ENCODE measurements at regions not wholly inside any gene's neighbourhood (a gene's known extent, or its start where the extent isn't known, plus 50 kb on each side); places are given as distances from the start of the nearest gene placed in this dataset.
"Not testable (repeated sequence)": the region's sequence is repeated elsewhere in the genome, so short reads cannot be mapped to it uniquely, and the experiment has no call there.

DNA sequence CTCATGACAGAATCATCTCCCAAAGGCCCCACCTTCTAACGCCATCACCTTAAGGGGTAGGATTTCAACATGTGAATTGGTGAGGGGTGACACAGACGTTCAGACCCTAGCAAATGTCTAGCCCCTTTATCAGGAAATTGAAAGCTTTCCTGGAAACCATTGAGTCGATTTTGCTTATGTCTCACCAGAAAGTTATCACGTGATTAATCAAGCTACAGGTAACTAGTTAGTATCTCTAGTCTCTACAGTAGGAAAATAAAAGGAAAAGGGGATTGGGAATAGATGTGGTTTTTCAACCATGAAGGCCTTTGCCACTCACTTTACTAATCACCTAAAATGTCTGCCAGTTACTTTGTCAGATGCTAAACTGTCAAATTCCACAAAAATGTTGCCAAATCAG is 1133.0 kb downstream of the PDHA2 start:
- DNase-seq (ENCODE audit: low spot score): no peak

DNA sequence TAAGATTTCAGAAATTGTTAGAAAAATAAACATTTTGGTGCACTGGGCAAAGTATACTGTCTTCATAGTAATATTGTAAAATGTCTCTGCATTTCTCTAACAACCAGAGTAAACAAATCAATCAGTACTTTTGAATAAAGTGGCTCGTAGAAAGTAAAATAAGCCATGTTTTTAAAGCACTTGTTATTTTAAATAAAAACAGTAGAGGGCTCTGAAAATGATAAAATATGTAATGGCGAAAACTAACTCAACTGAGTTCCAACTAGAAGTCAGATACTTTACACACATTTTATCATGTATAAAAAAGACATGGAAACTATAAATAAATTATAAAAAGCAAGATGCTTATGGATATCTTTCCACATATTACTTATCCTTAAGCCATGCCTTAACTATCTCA is 1134.4 kb downstream of the PDHA2 start:
- DNase-seq (ENCODE audit: low spot score): no peak

DNA sequence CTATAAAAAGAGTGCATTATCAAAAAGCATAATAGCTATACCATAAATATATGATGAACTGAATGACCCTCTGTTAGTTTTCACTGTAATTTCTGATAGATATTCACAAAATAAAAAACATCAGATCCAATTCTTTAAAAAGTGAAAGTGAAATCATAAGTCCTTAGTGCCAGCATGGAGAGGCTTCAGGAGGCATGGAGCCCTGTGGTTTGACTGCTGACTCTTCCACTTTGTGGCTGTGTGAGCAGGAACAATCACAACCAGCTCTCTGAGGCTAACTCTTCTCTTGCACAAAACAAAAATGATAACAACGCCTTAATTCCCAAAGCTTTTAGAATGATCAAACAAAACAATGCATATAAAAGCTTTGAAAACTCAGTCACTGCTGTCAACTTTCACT is 1143.9 kb downstream of the PDHA2 start:
- no peak for DNase-seq (ENCODE audit: low spot score)

DNA sequence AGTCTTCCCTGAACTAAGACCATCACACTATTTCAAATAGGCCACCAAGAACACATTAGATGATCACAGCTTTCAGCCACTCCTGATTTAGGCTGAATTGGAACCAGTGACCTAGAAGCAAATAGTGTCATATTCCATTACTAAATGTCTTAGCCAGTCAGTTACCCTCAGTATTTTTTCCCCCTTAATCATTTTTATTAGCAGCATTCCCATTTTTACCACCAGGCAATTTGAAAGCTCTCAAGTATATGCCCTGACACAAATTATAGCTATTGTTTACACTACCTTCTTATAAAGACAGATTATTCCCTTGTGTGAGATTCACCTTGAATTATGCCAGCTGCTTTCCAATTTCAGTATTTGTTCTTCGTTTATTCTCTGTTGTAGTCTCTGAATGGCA is 1146.9 kb downstream of the PDHA2 start:
- DNase-seq (ENCODE audit: low spot score): no peak

DNA sequence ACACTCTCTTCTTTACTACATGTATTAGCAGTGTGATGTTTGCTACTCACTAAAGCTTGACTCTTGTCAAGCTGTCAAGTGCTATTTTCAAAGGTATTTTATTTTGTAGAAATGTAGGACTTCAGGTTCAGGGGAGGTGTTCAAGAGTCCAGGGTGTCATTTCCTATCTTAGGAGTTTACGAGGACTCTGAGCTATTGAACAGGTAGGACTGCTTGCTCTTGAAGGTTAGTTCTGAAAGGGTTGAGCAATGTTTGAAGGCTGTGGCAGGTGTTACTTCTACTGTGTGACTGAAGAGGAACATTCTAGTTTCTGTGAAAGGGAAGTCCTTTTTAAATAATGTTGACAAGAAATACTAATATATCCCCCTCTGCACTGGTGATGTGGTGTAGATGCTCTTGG is 1151.2 kb downstream of the PDHA2 start:
- no peak for DNase-seq (ENCODE audit: low spot score)

DNA sequence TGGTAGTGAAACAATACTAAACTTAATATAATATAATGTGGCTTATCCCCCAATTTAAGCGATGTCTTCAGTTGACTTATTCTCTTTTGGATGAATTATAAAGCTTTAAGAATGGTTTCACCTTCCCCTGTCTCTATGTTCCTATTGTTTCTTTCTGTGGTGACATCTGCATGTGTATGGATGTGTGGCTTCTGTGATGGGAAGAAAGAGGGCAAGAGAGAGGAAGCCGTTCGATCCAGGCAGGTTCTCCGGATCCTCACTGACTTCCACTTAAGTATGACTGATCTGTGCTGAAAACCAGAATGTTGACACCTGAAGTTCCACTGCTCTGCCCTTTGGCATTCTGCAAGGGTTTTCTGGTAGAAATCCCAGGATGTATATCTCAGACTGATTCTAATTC is 1150.8 kb downstream of the STPG2 start:
- DNase-seq (ENCODE audit: low spot score): no peak

DNA sequence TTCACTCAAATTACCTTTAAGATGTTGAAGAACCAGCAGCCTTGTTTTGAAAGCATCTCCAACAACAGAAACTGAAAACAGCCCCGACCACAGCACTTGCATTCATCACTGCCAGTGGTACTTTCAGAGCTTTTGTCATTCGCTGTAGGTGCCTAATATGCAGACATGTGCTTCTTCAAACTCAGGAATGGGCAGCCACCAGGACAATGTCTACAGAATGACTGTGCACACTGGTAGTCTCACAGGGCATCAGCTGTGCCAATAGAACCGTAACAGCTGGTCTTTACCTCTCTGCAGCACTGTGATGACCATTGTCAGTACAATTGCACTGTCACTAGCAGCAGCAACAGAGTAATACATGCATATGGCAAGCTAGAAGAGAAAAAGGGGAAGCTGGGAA is 1149.7 kb downstream of the STPG2 start:
- DNase-seq (ENCODE audit: low spot score): no peak

DNA sequence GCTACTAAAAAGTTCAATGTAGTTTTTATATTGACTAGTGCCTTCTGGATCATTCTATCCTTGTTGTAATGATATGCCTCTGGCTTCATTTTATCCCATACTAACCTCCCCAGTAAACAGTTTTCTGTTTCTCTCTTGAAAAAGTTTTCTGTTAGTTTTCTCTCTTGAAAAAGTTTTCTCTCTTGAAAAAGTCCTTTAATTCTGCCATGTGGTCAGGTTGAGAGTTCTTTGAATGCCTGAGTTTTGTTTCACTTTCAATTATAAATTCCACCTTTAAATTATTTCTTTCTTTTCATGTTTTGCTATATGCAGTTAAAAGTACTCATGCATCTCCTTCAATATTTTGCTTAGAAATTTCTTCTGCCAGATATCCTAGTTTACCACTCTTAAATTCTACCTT is 1139.6 kb downstream of the STPG2 start:
- no peak for DNase-seq (ENCODE audit: low spot score)

DNA sequence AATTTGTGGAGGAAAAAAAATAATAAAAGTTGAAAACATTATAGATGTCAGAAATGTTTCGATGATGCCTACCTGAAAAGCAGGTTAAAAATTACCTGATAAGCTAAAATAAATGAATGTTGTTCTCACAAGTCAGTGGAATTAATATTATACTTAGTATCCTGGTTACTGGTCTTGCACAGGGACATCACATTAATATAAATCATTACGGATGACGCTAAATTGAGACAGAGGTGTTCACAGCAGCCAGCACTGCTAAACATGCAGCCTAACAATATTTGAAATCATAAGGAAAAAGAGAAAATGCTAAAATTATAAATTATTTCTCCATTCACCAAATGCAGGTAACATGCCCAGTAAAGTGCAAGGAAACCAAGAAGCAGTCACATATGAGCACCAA is 1130.0 kb downstream of the STPG2 start:
- DNase-seq (ENCODE audit: low spot score): no peak

DNA sequence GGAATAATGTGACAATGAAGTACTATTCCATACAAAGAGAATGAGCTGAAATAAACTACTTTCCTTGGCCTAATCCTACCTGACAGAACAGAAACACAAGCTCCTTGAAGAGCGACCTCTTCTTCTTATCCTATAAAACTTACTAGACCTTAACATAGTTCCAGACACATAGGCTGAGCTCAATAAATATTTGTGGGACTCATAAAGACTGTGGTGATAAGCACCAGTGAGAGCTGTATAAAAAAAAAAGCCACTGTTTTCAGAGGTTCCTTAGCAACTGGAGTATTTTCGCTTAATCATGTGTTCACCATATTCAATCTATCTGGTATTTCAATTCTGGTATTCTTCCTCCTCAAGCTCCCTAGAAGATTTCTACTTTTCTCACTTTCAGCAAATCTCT is 1129.6 kb downstream of the STPG2 start:
- no peak for DNase-seq (ENCODE audit: low spot score)

DNA sequence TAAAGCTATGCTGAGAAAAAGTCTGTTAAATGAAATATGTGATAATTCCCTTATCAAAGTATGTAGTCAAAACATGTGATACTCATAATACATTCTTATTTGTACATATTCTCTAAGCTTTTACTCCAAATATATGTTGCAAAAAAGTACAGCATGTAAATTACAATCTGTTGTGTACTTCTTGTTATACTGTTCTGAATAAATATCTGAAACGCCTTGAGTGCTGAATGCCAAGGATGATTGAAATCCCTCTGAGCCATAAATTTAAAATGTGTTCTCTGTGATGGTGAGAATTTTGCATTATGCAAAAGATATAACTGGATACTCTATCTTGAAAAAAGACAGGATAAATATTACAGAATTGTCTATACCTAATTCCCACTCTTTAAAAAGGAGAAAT is 1128.0 kb downstream of the STPG2 start:
- no peak for DNase-seq (ENCODE audit: low spot score)

DNA sequence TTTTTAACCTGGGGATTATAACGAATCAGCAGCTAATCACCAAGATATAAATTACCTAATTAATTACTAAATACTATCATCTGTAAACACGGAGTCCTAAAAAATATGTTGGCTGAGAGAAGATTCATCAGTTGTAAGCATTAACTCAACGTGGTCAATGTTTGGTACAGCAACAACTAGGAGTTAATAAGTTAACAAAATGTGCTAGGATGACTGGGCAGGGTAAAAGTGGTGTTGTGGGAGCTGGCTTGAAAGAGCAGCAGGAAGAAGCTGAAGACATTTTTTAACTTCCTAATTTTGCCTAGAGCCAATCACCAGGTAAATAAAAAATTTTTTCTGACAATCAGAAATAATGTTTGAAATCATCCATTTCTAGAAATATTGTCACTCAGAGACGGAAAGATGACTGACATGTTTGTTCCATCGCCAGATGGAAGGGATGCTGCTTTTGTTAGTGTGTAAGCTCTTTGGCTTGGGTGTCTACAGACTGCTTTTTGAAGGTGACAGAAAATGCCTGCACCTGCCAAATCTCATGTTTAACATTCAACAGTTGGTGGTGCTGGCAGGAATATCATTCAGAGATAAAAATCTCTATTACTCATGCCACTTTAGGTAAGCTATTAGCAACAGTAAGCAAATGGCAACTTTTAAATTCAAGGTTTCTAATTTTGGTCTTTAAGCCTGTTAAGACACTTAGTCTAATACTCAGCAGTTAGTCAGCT is 1126.9 kb downstream of the STPG2 start:
- DNase-seq (ENCODE audit: low spot score): no peak

DNA sequence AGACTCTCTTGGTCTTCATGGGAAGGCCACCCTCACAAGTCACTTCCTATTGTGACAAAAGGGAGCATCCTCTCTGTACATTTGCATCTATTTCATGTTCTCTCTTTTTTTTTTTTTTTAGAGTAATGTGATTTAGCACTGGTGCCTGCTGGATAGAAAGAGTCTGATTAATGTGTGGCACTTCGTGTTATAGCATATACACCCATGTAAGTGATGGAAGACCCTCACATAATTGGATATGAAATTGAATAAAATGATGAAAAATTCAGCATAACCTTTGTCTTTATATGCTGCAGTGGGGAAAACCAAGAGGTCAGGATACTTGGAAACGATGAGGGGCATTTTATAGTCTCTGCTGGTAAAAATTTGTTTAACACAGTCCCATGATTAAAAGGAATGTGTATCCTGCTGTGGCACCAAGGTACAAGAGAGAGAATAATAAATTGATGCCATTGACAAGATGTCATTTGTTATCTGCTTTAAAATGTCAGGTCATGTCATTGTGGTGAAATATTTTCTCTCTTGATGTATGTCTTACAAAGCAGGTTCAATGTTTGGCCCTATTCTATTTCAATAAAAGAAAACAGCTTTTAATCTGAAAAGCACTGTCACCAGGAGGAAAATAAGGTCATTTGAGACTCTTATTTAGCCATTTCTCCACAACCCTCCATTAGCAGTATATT is 1115.4 kb downstream of the STPG2 start:
- DNase-seq (ENCODE audit: low spot score): no peak

DNA sequence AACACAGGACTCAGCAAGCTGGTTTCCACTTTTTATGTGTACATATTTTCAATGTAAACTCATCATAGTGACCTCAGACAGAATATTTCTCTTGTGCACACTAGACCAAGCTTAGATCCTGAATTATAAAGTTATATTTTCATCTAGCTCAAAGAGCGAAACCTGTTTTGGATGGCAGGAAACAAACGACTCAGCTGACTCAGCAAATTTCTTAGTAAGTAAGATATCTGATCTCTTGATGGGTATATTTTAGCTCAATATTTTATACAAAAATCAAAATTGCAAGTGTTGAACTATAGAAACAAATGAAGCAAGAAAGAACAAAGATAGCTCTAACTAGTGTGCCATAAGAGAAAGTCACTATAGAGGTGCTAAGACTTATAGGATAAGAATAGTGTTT is 1114.5 kb downstream of the STPG2 start:
- no peak for DNase-seq (ENCODE audit: low spot score)

DNA sequence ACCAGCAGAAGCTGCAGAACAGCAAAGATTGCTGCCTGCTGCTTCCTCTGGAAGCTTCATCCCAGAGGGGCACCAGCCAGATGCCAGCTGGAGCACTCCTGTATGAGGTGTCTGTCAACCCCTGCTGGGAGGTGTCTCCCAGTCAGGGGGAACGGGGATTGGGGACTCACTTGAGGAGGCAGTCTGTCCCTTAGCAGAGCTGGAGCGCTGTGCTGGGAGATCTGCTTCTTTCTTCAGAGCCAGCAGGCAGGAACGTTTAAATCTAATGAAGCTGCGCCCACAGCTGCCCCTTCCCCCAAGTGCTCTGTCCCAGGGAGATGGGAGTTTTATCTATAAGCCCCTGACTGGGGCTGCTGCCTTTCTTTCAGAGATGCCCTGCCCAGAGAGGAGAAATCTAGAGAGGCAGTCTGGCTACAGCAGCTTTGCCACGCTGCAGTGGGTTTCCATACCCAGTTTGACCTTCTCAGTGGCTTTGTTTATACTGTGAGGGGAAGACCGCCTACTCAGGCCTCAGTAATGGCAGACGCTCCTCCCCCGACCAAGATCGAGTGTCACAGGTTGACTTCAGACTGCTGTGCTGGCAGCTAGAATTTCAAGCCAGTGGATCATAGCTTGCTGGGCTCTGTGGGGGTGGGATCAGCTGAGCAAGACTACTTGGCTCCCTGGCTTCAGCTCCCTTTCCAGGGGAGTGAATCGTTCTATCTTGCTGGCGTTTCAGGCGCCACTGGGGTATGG is 1105.7 kb downstream of the STPG2 start:
- DNase-seq (ENCODE audit: low spot score): peak; percentile 72

DNA sequence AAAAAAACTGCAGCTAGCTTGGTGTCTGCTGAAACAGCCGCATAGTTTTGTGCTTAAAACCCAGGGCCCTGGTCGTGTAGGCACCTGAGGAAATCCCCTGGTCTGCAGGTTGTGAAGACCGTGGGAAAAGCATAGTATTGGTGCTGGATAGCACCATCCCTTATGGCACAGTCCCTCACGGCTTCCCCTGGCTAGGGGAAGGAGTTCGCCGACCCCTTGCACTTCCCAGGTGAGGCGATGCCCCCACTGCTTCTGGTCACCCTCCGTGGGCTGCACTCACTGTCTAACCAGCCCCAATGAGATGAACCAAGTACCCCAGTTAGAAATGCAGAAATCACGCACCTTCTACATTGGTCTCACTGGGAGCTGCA is 1105.1 kb downstream of the STPG2 start:
- peak; percentile 47 for DNase-seq (ENCODE audit: low spot score)

DNA sequence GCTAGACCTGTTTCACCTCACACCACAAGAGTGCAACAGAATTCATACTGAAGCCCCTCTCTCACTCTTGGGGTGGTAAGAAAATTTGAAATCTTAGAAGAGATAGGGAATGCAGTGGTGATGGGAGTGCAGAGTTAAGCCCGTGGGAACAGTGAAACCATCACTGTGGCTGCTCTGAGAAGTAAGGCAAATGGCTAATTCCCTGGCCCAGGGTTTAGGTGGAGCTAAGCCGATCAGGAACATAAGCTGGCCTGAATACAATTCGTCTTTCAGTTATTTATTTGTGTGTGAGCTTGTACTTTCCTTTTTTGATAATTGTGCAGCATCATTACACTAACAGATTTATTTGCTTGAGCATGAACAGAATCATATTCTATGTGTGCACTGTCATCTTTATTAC is 1070.6 kb downstream of the STPG2 start:
- DNase-seq (ENCODE audit: low spot score): no peak

DNA sequence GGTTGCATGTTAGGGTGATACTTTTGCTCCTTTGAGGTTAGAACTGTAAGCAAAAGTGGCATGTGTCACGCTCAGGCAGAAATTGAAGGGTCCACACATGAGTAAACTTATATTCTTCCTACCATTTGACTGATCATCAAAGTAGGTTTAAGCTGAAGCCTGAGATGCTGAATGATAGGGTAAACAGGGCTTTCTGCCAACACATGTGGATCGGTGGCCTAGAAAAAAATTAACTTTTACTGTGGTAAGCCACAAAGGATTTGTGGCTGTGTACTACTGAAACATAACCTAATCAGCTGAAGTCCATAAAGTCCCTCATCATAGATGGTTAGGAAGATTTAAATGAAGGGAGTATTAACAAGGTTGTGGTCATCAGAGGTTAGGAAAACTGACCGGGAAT is 1070.1 kb downstream of the STPG2 start:
- DNase-seq (ENCODE audit: low spot score): no peak

DNA sequence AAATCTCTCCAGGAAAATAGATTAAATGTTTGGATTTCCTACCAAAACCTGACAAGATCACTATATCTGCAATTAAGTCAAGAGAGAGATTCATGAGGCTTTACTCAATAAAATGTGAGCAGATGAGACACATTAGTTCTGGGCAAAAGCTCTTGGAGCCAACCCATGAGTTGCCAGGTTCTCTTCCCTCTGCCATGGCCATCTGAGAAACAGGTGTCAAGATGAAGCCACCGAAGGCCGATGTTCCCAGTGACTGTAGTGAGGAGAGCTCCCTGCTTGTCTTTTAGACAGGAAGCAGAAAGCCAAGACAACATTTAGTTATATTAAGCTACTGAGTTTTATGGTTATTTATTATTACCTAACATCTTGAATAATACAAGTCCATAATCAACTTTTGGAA is 1068.7 kb downstream of the STPG2 start:
- no peak for DNase-seq (ENCODE audit: low spot score)

DNA sequence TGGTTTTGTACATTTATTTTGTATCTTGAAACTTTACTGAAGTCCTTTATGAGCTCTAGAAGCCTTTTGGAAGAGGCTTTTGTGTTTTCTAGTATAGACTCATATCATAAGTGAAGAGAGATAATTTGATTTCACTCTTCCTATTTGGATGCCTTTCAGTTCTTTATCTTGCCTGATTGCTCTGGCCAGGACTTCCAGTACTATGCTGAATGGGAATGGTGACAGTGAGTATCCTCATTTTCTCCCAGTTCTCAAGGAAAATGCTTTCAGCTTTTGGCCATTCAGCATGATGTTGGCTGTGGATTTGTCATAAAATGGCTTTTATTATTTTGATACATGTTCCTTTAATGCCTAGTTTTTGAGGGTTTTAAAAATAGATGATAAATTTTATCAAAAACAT is 1061.3 kb downstream of the STPG2 start:
- DNase-seq (ENCODE audit: low spot score): no peak

DNA sequence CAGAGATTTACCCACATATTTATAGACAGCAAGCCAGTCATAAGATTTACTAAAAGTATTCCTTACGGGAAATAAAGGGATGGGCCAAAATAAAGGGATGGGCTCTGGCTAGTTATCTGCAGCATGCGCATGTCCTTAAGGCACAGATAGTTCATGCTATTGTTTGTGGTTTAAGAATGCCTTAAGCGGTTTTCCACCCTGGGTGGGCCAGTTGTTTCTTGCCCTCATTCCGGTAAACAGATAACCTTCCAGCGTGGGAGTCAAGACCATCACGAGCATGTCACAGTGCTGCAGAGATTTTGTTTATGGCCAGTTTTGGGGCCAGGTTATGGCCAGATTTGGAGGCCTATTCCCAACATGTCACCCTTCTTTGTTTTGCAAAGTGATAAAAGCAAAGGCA is 1046.2 kb downstream of the STPG2 start:
- DNase-seq (ENCODE audit: low spot score): not testable (repeated sequence)

DNA sequence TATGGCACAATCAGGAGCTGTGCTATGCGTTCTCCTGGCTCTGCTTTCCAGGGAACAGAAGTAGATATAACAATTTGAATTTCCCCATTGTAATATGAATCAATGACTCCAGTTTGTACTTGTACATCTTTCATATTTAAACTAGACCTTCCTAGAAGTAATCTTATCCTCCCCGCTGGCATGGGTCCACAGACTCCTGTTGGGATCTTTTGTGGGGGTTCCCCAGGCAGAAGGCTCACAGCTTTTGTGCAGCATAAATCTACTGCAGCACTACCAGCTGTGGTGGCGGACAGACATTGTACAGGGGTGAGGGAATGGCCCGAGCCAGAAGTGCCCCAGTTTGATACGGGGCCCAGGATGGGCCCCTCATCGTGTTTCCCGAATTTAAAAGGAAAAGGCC is 1042.1 kb downstream of the STPG2 start:
- not testable (repeated sequence) for DNase-seq (ENCODE audit: low spot score)

DNA sequence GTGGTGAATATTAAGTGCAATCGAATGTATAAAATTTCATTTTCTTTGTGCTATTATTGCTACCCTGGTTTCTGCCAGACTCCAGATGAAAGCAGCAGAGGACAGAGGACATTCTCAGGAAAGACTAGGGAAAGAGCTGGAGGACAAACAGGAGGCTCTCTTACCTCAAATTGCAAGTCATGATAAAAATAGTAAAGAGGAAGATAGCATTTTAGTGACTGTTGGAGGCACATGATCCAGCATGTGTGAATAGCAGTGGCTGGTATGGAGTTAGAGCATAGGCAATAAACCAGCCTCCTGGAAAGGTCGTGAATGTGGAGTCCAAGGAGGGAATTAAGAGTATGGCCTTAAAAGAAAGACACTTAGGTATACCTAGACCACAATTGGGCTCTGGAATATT is 1040.0 kb downstream of the STPG2 start:
- DNase-seq (ENCODE audit: low spot score): no peak

Data from ecto neural progenitor cell (in vitro differentiated cells).